Stimulated activated CD8-positive, alpha-beta memory T cell treated with anti-CD3 and anti-CD28 coated beads, Interleukin-12 subunit alpha, Interleukin-12 subunit beta, amount 100 ng/mL, for 24 hours (primary cell): ENCODE measurements at regions not wholly inside any gene's neighbourhood (a gene's known extent, or its start where the extent isn't known, plus 50 kb on each side); places are given as distances from the start of the nearest gene placed in this dataset.
"Not testable (repeated sequence)": the region's sequence is repeated elsewhere in the genome, so short reads cannot be mapped to it uniquely, and the experiment has no call there.

Source experiments
- DNase-seq: peaks from one replicate; pipeline ENCODE4 v3.0.0-alpha.2; 2020; ENCODE audit errors: extremely low read depth

- DNase-seq = no peak
These were observed 97.0 kb downstream of the DRD1 start for GRCh38 chr5:175347027-175347426.

GRCh38 chr5:175344331-175345195, 99.4 kb downstream of the DRD1 start:
- DNase-seq = no peak

GRCh38 chr5:175343308-175343707, 100.7 kb downstream of the DRD1 start:
- DNase-seq = no peak

- no peak for DNase-seq
These were observed 103.8 kb downstream of the DRD1 start for GRCh38 chr5:175340180-175340579.

- DNase-seq = no peak
These were observed 106.3 kb downstream of the DRD1 start for GRCh38 chr5:175337680-175338079.

GRCh38 chr5:175336781-175337180, 107.2 kb downstream of the DRD1 start:
- DNase-seq = no peak

- no peak for DNase-seq
These were observed 108.3 kb downstream of the DRD1 start for GRCh38 chr5:175335691-175336090.

GRCh38 chr5:175331173-175332036, 112.6 kb downstream of the DRD1 start:
- DNase-seq = not testable (repeated sequence)

GRCh38 chr5:175329976-175330375, 114.0 kb downstream of the DRD1 start:
- DNase-seq = no peak

- DNase-seq = no peak
These were observed 115.3 kb downstream of the DRD1 start for GRCh38 chr5:175328687-175329086.

- no peak for DNase-seq
These were observed 115.8 kb downstream of the DRD1 start for GRCh38 chr5:175328176-175328575.

- no peak for DNase-seq
These were observed 118.3 kb downstream of the DRD1 start for GRCh38 chr5:175325681-175326080.

- DNase-seq = no peak
These were observed 122.0 kb downstream of the DRD1 start for GRCh38 chr5:175321927-175322532.

- no peak for DNase-seq
These were observed 124.8 kb downstream of the DRD1 start for GRCh38 chr5:175319199-175319598.

- no peak for DNase-seq
These were observed 126.1 kb downstream of the DRD1 start for GRCh38 chr5:175317872-175318271.

- DNase-seq = no peak
These were observed 134.7 kb downstream of the DRD1 start for GRCh38 chr5:175309218-175309810.

- DNase-seq = no peak
These were observed 135.3 kb downstream of the DRD1 start for GRCh38 chr5:175308701-175309100.

- DNase-seq = no peak
These were observed 137.6 kb downstream of the DRD1 start for GRCh38 chr5:175306381-175306780.

- DNase-seq = no peak
These were observed 138.7 kb downstream of the DRD1 start for GRCh38 chr5:175305251-175305650.

- no peak for DNase-seq
These were observed 153.6 kb downstream of the DRD1 start for GRCh38 chr5:175290379-175290778.

- DNase-seq = no peak
These were observed 155.8 kb downstream of the DRD1 start for GRCh38 chr5:175288048-175288621.

- DNase-seq = no peak
These were observed 157.0 kb downstream of the DRD1 start for GRCh38 chr5:175286981-175287380.
